HL-60 (cell line): ENCODE measurements at regions not wholly inside any gene's neighbourhood (a gene's known extent, or its start where the extent isn't known, plus 50 kb on each side); places are given as distances from the start of the nearest gene placed in this dataset.
"Not testable (repeated sequence)": the region's sequence is repeated elsewhere in the genome, so short reads cannot be mapped to it uniquely, and the experiment has no call there.

Experiments
- DNase-seq, 2 experiments: peaks; one replicate each; pipeline ENCODE4 v3.0.0-alpha.2; 2010 to 2020; ENCODE audit warnings: low read depth in 1 of 2, low spot score in 1 of 2
- H3K27ac ChIP-seq: fragments of 250-450 bp; sonication (Bioruptor Pico); replicated peaks from 2 replicates; pipeline ENCODE4 v1.5.1; 2020; ENCODE audit warnings: mild to moderate bottlenecking, moderate library complexity
- H3K27me3 ChIP-seq: fragments of 250-450 bp; sonication (Bioruptor Pico); 2 replicates; pipeline ENCODE4 v1.5.1; 2021; ENCODE audit warnings: mild to moderate bottlenecking, moderate library complexity; ENCODE audit not compliant: insufficient read depth, poor library complexity, severe bottlenecking
- H3K4me3 ChIP-seq: replicated peaks from 2 replicates; pipeline ENCODE4 v1.5.1; 2011; ENCODE audit warnings: mild to moderate bottlenecking, control low read depth, low read length; ENCODE audit not compliant: insufficient read depth
- GABPA ChIP-seq: IDR thresholded peaks from 2 replicates; pipeline ENCODE4 v1.6.1; 2012; ENCODE audit warnings: low read depth
- POLR2AphosphoS5 ChIP-seq: IDR thresholded peaks from 2 replicates; pipeline ENCODE4 v1.6.1; 2012; ENCODE audit warnings: low read depth
- REST ChIP-seq: IDR thresholded peaks from 2 replicates; pipeline ENCODE4 v1.6.1; 2012; ENCODE audit warnings: low read depth; ENCODE audit not compliant: insufficient replicate concordance
- SPI1 ChIP-seq: IDR thresholded peaks from 2 replicates; pipeline ENCODE4 v1.6.1; 2012; ENCODE audit warnings: low read depth, mild to moderate bottlenecking, borderline replicate concordance
- TF ChIP-seq, protein P1 (sequence below): IDR thresholded peaks from one replicate; pipeline ENCODE4 v1.5.1; 2011; ENCODE audit warnings: low read length, control low read depth, inconsistent platforms; ENCODE audit not compliant: insufficient read depth

GRCh38 chr13:73162912-73163911 is 104.4 kb downstream of the KLF5 start:
- TF ChIP-seq REST (no peak), SPI1 (no peak), POLR2AphosphoS5 (no peak), GABPA (no peak)
- TF ChIP-seq, protein P1, sequence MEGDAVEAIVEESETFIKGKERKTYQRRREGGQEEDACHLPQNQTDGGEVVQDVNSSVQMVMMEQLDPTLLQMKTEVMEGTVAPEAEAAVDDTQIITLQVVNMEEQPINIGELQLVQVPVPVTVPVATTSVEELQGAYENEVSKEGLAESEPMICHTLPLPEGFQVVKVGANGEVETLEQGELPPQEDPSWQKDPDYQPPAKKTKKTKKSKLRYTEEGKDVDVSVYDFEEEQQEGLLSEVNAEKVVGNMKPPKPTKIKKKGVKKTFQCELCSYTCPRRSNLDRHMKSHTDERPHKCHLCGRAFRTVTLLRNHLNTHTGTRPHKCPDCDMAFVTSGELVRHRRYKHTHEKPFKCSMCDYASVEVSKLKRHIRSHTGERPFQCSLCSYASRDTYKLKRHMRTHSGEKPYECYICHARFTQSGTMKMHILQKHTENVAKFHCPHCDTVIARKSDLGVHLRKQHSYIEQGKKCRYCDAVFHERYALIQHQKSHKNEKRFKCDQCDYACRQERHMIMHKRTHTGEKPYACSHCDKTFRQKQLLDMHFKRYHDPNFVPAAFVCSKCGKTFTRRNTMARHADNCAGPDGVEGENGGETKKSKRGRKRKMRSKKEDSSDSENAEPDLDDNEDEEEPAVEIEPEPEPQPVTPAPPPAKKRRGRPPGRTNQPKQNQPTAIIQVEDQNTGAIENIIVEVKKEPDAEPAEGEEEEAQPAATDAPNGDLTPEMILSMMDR = no peak
- DNase-seq = no peak
- Histone ChIP-seq H3K27ac (no peak overlapping the region), H3K4me3 (no peak overlapping the region), H3K27me3 (no peaks in the 10 kb centered on the region)

DNA sequence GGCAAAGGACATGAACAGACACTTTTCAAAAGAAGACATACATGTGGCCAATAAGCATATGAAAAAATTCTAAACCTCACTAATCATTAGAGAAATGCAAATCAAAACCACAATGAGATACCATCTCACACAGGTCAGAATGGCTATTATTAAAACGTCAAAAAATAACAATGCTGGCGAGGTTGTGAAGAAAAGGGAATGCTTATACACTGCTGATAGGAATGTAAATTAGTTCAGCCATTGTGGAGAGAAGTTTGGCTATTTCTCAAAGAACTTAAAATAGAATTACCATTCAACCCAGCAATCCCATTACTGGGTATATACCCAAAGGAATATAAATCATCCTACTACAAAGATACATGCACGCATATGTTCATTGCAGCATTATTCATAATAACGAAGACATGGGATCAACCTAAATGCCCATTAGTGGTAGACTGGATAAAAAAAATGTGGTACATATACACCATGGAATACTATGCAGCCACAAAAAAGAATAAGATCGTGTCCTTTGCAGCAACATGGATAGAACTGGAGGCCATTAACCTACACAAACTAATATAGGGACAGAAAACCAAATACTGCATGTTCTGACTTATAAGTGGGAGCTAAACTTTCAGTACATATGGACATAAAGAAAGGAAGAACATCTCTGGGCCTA is 101.7 kb downstream of the KLF5 start:
- H3K4me3 ChIP-seq = not testable (repeated sequence)

DNA sequence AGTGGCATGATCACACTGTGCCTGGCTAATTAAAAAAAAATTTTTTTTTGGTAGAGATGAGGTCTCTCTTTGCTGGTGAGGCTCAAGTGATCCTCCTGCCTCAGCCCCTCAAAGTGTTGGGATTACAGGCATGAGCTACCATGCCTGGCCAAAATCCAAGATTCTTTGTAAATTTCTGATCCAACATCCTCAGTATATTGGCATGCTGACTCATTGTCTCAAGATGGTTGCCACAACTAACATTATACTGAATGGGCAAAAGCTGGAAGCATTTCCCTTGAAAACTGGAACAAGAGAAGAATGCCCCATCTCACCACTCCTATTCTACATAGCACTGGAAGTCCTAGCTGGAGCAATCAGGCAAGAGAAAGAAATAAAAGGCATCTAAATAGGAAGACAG is 100.0 kb downstream of the KLF5 start:
- Histone ChIP-seq H3K27ac (no peak overlapping the region), H3K27me3 (no peaks in the 10 kb centered on the region), H3K4me3 (no peak overlapping the region)
- TF ChIP-seq REST = no peak
- TF ChIP-seq POLR2AphosphoS5 = no peak
- TF ChIP-seq GABPA = no peak
- no peak for TF ChIP-seq SPI1
- TF ChIP-seq, protein P1 = no peak
- DNase-seq = no peak

More for the DNA sequence above, 101.7 kb downstream of the KLF5 start:
- not testable (repeated sequence) for H3K27me3 ChIP-seq, H3K27ac ChIP-seq, DNase-seq

DNA sequence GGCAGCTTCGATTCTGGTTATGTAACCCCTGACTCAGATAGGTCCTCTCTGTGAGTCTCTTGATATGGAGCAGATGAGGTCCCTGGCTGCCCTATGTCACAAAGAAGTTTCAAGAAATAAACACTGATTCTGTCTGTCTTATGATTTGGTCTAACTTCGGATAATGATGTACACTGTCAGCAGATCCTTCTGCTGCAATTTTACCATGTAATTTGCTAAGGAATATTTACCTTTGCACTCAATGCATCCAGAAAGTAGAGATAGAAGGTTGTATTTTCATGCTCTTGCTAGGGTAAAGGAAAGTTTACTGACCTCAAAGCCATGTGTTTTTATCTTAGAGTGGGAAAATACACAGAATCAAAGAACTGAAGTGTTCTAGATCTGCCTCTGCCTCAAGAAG is 98.2 kb downstream of the KLF5 start:
- Histone ChIP-seq H3K27ac (no peak overlapping the region), H3K4me3 (no peak overlapping the region), H3K27me3 (no peaks in the 10 kb centered on the region)
- TF ChIP-seq GABPA = no peak
- no peak for TF ChIP-seq POLR2AphosphoS5
- TF ChIP-seq SPI1 = no peak
- no peak for TF ChIP-seq REST
- TF ChIP-seq, protein P1 = no peak
- no peak for DNase-seq
